ENCODE measurements at regions not wholly inside any gene's neighbourhood (a gene's known extent, or its start where the extent isn't known, plus 50 kb on each side); places are given as distances from the start of the nearest gene placed in this dataset.

DNA sequence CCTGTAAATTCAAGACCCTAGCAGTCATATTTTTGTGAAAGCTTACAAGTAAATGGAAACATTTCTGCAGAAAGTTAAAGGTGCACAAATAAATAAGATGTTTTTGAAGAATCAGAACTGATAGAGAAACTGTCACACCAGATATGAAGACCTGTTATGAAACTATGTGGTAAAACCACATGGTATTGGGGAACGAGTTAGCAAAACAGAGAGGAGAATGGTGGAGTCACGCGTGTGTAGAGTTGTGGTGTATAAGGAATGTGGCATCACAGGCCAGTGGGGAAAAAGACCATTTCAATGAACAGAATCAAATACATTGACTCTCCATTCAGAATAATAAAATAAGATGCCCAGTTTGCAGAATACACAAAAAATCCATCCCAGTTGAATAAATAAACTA is 477.2 kb downstream of the ICE1 start:
- TF ChIP-seq CTCF (IDR thresholded peaks at IDR 0.05; ENCODE audit: insufficient read depth, low read length) (no peak), POLR2AphosphoS5 (IDR thresholded peaks at IDR 0.05; ENCODE audit: low read depth) (no peak), GABPA (IDR thresholded peaks at IDR 0.05; ENCODE audit: low read depth) (no peak)
- TF ChIP-seq, protein P1, sequence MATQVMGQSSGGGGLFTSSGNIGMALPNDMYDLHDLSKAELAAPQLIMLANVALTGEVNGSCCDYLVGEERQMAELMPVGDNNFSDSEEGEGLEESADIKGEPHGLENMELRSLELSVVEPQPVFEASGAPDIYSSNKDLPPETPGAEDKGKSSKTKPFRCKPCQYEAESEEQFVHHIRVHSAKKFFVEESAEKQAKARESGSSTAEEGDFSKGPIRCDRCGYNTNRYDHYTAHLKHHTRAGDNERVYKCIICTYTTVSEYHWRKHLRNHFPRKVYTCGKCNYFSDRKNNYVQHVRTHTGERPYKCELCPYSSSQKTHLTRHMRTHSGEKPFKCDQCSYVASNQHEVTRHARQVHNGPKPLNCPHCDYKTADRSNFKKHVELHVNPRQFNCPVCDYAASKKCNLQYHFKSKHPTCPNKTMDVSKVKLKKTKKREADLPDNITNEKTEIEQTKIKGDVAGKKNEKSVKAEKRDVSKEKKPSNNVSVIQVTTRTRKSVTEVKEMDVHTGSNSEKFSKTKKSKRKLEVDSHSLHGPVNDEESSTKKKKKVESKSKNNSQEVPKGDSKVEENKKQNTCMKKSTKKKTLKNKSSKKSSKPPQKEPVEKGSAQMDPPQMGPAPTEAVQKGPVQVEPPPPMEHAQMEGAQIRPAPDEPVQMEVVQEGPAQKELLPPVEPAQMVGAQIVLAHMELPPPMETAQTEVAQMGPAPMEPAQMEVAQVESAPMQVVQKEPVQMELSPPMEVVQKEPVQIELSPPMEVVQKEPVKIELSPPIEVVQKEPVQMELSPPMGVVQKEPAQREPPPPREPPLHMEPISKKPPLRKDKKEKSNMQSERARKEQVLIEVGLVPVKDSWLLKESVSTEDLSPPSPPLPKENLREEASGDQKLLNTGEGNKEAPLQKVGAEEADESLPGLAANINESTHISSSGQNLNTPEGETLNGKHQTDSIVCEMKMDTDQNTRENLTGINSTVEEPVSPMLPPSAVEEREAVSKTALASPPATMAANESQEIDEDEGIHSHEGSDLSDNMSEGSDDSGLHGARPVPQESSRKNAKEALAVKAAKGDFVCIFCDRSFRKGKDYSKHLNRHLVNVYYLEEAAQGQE (IDR thresholded peaks at IDR 0.05; ENCODE audit: insufficient replicate concordance, low read depth), result no peak

Measured in HL-60 (cell line).